ENCODE measurements at regions not wholly inside any gene's neighbourhood (a gene's known extent, or its start where the extent isn't known, plus 50 kb on each side); places are given as distances from the start of the nearest gene placed in this dataset.

DNA sequence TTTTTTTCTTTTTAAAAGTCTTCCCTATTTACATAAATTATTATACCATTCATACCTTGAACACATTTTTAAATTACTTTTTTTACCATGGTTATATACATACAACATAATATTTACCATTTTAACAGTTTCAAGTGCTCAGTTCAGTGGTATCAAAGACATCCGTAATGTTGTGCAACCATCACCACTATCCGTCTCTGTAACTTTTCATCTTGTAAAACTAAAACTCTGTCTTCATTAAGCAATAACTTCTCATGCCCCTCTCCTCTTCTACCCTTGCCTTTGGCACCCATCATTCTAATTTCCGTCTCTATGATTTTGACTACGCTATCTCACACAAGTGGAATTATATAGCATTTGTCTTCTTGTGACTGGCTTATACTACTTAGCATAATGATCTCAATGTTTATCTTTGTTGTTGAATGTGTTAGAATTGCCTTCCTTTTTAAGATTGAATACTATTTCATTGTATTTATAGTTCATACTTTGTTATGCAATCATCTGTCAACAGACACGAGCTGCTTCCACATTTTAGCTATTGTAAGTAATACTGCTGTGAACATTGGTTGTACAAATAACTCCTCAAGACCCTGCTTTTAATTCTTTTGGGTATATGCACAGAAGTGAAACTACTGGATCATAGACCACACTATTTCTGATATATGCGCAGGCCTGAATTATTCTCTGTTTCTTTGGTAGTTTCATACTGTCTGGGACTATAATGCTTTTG lies 689.5 kb upstream of the NCAM2 start:
- POLR2A ChIA-PET = no interaction called here
- no peaks in the 10 kb centered on the region for H3K36me3 ChIP-seq (ENCODE audit: control insufficient read depth, insufficient read depth, low read length)

DNA sequence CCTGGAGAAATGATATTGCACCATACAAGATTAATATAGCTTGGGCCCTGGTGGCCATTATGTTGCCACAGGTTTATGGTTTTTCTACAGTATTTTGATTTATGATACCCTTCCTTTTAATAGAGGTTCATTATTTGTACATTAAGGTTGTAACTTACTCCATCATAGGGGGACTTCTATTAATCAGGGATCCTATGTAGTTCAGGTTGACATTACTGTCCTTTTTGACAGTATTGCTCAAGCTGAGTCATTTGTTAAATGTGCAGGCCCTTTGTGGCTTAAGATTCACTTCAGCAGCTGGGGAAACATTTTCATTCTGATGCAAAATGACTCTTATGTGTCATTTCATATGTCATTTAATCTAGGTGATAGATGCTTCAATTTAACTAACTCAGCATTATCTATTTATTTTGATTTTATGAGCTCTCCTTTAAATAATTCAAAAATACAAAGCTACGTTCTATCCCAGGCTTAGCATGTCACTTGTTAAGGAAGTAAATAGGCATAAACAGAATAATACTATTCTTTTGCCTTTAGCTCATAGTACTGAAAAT lies 686.9 kb upstream of the NCAM2 start:
- Histone ChIP-seq H3K36me3 (ENCODE audit: control insufficient read depth, insufficient read depth, low read length) (no peaks in the 10 kb centered on the region), H3K4me3 (ENCODE audit: low read depth in 2 of 2, low read length in 2 of 2) (no peak overlapping the region), H3K4me1 (ENCODE audit: control insufficient read depth, insufficient read depth, low read length) (no peaks in the 10 kb centered on the region), H3K27me3 (ENCODE audit: control insufficient read depth, insufficient read depth, low read length) (no peaks in the 10 kb centered on the region), H3K27ac (ENCODE audit: low read length) (no peak overlapping the region), H3K9me3 (ENCODE audit: control insufficient read depth, insufficient read depth, low read depth, low read length) (no peaks in the 10 kb centered on the region)
- TF ChIP-seq POLR2AphosphoS5 (IDR thresholded peaks at IDR 0.05; ENCODE audit: low read depth, low read length) (no peak), TCF7L2 (IDR thresholded peaks at IDR 0.05; ENCODE audit: low read depth, low read length) (no peak), SIN3A (IDR thresholded peaks at IDR 0.05; ENCODE audit: borderline replicate concordance, insufficient read depth, low read depth, low read length) (no peak)
- TF ChIP-seq, protein P1, sequence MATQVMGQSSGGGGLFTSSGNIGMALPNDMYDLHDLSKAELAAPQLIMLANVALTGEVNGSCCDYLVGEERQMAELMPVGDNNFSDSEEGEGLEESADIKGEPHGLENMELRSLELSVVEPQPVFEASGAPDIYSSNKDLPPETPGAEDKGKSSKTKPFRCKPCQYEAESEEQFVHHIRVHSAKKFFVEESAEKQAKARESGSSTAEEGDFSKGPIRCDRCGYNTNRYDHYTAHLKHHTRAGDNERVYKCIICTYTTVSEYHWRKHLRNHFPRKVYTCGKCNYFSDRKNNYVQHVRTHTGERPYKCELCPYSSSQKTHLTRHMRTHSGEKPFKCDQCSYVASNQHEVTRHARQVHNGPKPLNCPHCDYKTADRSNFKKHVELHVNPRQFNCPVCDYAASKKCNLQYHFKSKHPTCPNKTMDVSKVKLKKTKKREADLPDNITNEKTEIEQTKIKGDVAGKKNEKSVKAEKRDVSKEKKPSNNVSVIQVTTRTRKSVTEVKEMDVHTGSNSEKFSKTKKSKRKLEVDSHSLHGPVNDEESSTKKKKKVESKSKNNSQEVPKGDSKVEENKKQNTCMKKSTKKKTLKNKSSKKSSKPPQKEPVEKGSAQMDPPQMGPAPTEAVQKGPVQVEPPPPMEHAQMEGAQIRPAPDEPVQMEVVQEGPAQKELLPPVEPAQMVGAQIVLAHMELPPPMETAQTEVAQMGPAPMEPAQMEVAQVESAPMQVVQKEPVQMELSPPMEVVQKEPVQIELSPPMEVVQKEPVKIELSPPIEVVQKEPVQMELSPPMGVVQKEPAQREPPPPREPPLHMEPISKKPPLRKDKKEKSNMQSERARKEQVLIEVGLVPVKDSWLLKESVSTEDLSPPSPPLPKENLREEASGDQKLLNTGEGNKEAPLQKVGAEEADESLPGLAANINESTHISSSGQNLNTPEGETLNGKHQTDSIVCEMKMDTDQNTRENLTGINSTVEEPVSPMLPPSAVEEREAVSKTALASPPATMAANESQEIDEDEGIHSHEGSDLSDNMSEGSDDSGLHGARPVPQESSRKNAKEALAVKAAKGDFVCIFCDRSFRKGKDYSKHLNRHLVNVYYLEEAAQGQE (IDR thresholded peaks at IDR 0.05; ENCODE audit: insufficient read depth in 1 of 2, low read depth in 2 of 2, low read length in 1 of 2) = no peak
- TF ChIP-seq, protein P2, sequence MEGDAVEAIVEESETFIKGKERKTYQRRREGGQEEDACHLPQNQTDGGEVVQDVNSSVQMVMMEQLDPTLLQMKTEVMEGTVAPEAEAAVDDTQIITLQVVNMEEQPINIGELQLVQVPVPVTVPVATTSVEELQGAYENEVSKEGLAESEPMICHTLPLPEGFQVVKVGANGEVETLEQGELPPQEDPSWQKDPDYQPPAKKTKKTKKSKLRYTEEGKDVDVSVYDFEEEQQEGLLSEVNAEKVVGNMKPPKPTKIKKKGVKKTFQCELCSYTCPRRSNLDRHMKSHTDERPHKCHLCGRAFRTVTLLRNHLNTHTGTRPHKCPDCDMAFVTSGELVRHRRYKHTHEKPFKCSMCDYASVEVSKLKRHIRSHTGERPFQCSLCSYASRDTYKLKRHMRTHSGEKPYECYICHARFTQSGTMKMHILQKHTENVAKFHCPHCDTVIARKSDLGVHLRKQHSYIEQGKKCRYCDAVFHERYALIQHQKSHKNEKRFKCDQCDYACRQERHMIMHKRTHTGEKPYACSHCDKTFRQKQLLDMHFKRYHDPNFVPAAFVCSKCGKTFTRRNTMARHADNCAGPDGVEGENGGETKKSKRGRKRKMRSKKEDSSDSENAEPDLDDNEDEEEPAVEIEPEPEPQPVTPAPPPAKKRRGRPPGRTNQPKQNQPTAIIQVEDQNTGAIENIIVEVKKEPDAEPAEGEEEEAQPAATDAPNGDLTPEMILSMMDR (IDR thresholded peaks at IDR 0.05) = no peak
- intact Hi-C loops (cut with micrococcal nuclease; ENCODE audit: unreplicated experiment) (no loop called here), in situ Hi-C loops (cut with HindIII; ENCODE audit: low pct_unique_long_range_greater_than_20kb, low sequenced_read_pairs) (no loop called here)
- CTCF ChIA-PET = no interaction called here
- DNase-seq (ENCODE audit: low read depth, low spot score) (no peak), ATAC-seq (no peak)
- BruUV-seq (replicated peaks) = no TSS peak
- POLR2A ChIA-PET = no interaction called here

More for the DNA sequence above, 689.5 kb upstream of the NCAM2 start:
- H3K27ac ChIP-seq (ENCODE audit: low read length) = no peak overlapping the region
- H3K4me3 ChIP-seq (ENCODE audit: low read depth in 2 of 2, low read length in 2 of 2) = no peak overlapping the region
- intact Hi-C loops (cut with micrococcal nuclease; ENCODE audit: unreplicated experiment) = no loop called here
- CTCF ChIA-PET = no interaction called here
- in situ Hi-C loops (cut with HindIII; ENCODE audit: low pct_unique_long_range_greater_than_20kb, low sequenced_read_pairs) = no loop called here
- TF ChIP-seq, protein P1 (IDR thresholded peaks at IDR 0.05; ENCODE audit: insufficient read depth in 1 of 2, low read depth in 2 of 2, low read length in 1 of 2) = no peak
- TF ChIP-seq TCF7L2 (IDR thresholded peaks at IDR 0.05; ENCODE audit: low read depth, low read length) (no peak), SIN3A (IDR thresholded peaks at IDR 0.05; ENCODE audit: borderline replicate concordance, insufficient read depth, low read depth, low read length) (no peak), POLR2AphosphoS5 (IDR thresholded peaks at IDR 0.05; ENCODE audit: low read depth, low read length) (no peak)
- TF ChIP-seq, protein P2 (IDR thresholded peaks at IDR 0.05) = no peak
- no TSS peak for BruUV-seq (replicated peaks)
- ATAC-seq (no peak), DNase-seq (ENCODE audit: low read depth, low spot score) (no peak)
- H3K9me3 ChIP-seq (ENCODE audit: control insufficient read depth, insufficient read depth, low read depth, low read length) = no peaks in the 10 kb centered on the region
- H3K27me3 ChIP-seq (ENCODE audit: control insufficient read depth, insufficient read depth, low read length) = no peaks in the 10 kb centered on the region
- no peaks in the 10 kb centered on the region for H3K4me1 ChIP-seq (ENCODE audit: control insufficient read depth, insufficient read depth, low read length)
